VCaP (cell line): ENCODE measurements at regions not wholly inside any gene's neighbourhood (a gene's known extent, or its start where the extent isn't known, plus 50 kb on each side); places are given as distances from the start of the nearest gene placed in this dataset.
"Not testable (repeated sequence)": the region's sequence is repeated elsewhere in the genome, so short reads cannot be mapped to it uniquely, and the experiment has no call there.

Experiments used
- H3K27ac ChIP-seq: fragments of 450-650 bp; 2 replicates; pipeline ENCODE4 v1.5.1; 2017
- CTCF ChIP-seq: fragments of 450-650 bp; conservative IDR thresholded peaks from 2 replicates; pipeline ENCODE4 v1.5.1; 2017; ENCODE audit warnings: mild to moderate bottlenecking, moderate library complexity

GRCh38 chr2:210997373-210997772, 441.0 kb downstream of the CPS1 start:
- no peak for TF ChIP-seq CTCF
- no peak overlapping the region for H3K27ac ChIP-seq

GRCh38 chr2:210998334-210998733, 441.9 kb downstream of the CPS1 start:
- H3K27ac ChIP-seq, result no peak overlapping the region
- no peak for TF ChIP-seq CTCF

GRCh38 chr2:211014376-211014775, 458.0 kb downstream of the CPS1 start:
- no peak for TF ChIP-seq CTCF
- no peak overlapping the region for H3K27ac ChIP-seq

GRCh38 chr2:211014906-211015305, 458.5 kb downstream of the CPS1 start:
- H3K27ac ChIP-seq, result no peak overlapping the region
- no peak for TF ChIP-seq CTCF

GRCh38 chr2:211025089-211025488, 468.7 kb downstream of the CPS1 start:
- H3K27ac ChIP-seq, result not testable (repeated sequence)

GRCh38 chr2:211026109-211026508, 469.7 kb downstream of the CPS1 start:
- no peak for TF ChIP-seq CTCF
- H3K27ac ChIP-seq, result no peak overlapping the region

GRCh38 chr2:211027976-211028375, 471.6 kb downstream of the CPS1 start:
- TF ChIP-seq CTCF, result no peak
- H3K27ac ChIP-seq, result no peak overlapping the region

- H3K27ac ChIP-seq, result no peak overlapping the region
- TF ChIP-seq CTCF, result peak; percentile 81
Observed at GRCh38 chr2:211033765-211034164, 477.4 kb downstream of the CPS1 start.
